ENCODE measurements at regions not wholly inside any gene's neighbourhood (a gene's known extent, or its start where the extent isn't known, plus 50 kb on each side); places are given as distances from the start of the nearest gene placed in this dataset.

DNA sequence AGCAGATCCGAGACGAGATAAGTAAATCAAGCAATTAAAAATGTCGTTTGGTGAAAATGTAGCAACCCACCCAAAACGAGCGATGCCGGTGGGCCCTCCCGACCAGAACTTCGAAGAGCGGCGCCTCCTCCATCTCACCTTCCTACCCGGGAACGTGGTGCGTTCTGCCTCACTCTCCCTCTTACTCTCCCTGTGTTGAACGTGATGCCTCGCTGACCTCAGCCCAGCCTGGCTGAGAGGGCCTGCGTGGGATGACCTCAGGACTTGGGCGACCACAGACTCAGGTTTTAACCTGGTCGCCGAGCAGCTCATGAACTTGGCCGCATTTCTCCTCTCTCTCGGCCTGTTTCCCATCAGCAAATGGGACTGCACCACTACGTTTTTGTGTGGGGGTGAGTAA, 69.7 kb upstream of the RPL38 start:
- TF ChIP-seq CTCF (conservative IDR thresholded peaks at IDR 0.05; ENCODE audit: low read depth, low read length) (no peak), EZH2 (IDR thresholded peaks at IDR 0.05; ENCODE audit: low read length, unreplicated experiment) (no peak)

Measured in PC-3 (cell line).